AG20443 (cell line): ENCODE measurements at regions not wholly inside any gene's neighbourhood (a gene's known extent, or its start where the extent isn't known, plus 50 kb on each side); places are given as distances from the start of the nearest gene placed in this dataset.

Source experiments
- DNase-seq: peaks from one replicate; pipeline ENCODE4 v3.0.0; 2012; ENCODE audit warnings: low spot score, mixed read lengths

DNA sequence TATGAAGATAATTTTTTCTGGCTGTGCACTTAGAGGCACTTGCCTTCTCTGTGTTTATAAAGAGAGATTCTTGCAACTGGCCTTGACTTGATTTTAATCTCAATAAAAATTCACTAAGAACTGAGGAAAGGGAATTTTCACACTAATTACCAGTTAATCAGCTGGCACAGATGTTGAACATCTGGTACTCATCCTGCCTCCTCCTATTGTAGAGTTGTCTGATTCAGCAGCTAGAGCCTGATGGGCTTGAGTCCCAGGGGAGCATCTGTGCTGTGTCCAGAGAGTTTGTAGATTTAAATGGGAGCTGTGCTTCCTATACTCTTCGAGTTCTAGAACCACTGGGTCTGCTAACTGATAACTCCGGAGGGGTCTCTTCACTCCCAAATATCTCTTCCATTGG lies 50.7 kb upstream of the ADRA1D start:
- DNase-seq: peak; percentile 25

DNA sequence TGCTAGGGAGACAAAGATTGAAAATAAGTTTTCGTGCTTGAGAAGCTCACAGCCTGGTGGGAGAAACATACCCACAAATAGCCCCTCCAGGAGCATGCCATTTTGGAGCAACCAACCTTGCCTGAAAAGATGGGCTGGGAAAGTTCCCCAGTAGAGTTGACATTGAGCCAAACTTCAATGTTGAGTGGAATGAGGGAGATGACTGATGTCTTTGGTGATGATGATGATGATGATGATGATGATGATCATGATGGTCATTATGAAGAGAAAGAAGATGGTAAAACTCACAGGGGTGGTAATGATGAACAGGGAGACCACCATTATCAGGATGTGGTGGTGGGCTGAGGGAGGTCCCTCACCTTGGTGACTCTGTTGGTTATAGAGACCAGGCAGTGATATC lies 50.1 kb upstream of the ADRA1D start:
- DNase-seq: no peak
